MM.1S (cell line): ENCODE measurements at regions not wholly inside any gene's neighbourhood (a gene's known extent, or its start where the extent isn't known, plus 50 kb on each side); places are given as distances from the start of the nearest gene placed in this dataset.

Source experiments
- CTCF ChIP-seq: fragments of 300-600 bp; sonication (generic); IDR thresholded peaks from 2 replicates; pipeline ENCODE4 v1.5.1; 2016; ENCODE audit warnings: antibody characterized with exemption, low read length, mixed read lengths
- EZH2 ChIP-seq: fragments of 300-600 bp; sonication (generic); optimal IDR thresholded peaks from 2 replicates; pipeline ENCODE3; 2017; ENCODE audit warnings: low read depth, mild to moderate bottlenecking, antibody characterized with exemption, low read length, mixed read lengths

- TF ChIP-seq CTCF (no peak), EZH2 (no peak)
Observed at GRCh38 chr1:95308276-95309030, 74.4 kb downstream of the RWDD3 start.
